ENCODE measurements at regions not wholly inside any gene's neighbourhood (a gene's known extent, or its start where the extent isn't known, plus 50 kb on each side); places are given as distances from the start of the nearest gene placed in this dataset.

DNA sequence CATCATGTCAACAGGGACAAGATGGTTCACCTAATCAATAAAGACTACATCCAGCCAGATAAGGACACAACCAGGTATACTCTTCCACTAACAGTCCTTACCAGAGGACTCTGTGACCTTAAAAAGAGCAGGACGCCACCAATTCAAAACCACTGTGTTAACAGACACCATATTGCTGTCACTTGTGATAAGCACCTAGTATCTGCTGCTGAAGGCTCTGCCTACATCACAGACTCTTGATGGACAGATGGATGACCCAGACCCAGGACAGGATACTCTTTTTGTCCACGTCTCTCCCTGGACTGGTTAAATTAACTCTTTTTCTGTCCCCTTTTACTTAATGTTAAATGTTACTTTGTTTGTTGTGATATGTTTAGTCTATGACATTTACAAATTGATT is 586.2 kb upstream of the AGA start:
- POLR2A ChIA-PET: no interaction called here

DNA sequence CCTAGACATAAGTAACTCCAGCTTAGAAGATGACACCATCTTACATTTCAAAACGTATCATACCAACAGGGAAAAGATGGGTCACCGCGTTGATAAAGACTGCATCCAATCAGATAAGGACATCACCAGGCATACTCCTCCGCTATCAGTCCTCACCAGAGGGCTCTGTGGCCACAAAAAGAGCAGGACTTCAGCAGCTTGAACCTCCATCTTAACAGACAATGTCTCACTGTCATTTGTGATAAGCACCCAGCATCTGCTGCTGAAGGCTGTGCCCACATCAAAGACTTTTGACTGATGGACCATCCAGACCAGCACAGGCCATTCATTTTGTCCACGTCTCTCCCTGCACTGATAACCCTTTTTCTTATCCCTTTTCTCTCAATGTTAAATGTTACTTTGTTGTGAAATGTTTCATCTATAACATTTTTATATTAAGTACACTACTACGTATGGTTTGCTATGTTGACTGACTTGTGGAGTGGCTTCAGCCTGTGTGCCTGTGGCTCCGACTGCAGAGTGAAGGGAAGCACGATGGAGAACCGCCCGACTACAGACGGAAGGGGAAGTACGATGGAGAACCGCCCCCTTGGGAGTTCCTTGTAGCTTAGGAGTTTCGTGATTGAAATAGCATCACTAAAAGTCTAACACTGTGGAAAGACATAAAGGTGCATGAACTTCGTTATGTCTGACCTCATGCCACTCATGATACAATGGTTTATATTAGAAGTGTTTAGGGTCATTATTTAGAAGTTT is 595.4 kb upstream of the AGA start:
- no peaks in the 10 kb centered on the region for H3K36me3 Mint-ChIP-seq (ENCODE audit: insufficient read depth, unreplicated experiment)
- H3K27ac Mint-ChIP-seq (ENCODE audit: low read depth, unreplicated experiment): no peak overlapping the region
- no peaks in the 10 kb centered on the region for H3K4me1 Mint-ChIP-seq (ENCODE audit: insufficient read depth, unreplicated experiment)
- no peaks in the 10 kb centered on the region for H3K27me3 Mint-ChIP-seq (ENCODE audit: insufficient read depth, unreplicated experiment)
- BruUV-seq (replicated peaks): no TSS peak
- ChIA-PET CTCF (no interaction called here), POLR2A (no interaction called here)
- intact Hi-C loops (cut with micrococcal nuclease): no loop called here
- TF ChIP-seq, protein P1, sequence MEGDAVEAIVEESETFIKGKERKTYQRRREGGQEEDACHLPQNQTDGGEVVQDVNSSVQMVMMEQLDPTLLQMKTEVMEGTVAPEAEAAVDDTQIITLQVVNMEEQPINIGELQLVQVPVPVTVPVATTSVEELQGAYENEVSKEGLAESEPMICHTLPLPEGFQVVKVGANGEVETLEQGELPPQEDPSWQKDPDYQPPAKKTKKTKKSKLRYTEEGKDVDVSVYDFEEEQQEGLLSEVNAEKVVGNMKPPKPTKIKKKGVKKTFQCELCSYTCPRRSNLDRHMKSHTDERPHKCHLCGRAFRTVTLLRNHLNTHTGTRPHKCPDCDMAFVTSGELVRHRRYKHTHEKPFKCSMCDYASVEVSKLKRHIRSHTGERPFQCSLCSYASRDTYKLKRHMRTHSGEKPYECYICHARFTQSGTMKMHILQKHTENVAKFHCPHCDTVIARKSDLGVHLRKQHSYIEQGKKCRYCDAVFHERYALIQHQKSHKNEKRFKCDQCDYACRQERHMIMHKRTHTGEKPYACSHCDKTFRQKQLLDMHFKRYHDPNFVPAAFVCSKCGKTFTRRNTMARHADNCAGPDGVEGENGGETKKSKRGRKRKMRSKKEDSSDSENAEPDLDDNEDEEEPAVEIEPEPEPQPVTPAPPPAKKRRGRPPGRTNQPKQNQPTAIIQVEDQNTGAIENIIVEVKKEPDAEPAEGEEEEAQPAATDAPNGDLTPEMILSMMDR (IDR thresholded peaks at IDR 0.05; ENCODE audit: unreplicated experiment): no peak
- DNase-seq (ENCODE audit: unreplicated experiment): no peak
- H3K4me3 Mint-ChIP-seq (ENCODE audit: unreplicated experiment): no peak overlapping the region
- H3K9me3 Mint-ChIP-seq (ENCODE audit: unreplicated experiment): no peaks in the 10 kb centered on the region

More for the DNA sequence above, 586.2 kb upstream of the AGA start:
- TF ChIP-seq, protein P1 (IDR thresholded peaks at IDR 0.05; ENCODE audit: unreplicated experiment): no peak
- Mint-ChIP-seq H3K4me1 (ENCODE audit: insufficient read depth, unreplicated experiment) (no peaks in the 10 kb centered on the region), H3K27me3 (ENCODE audit: insufficient read depth, unreplicated experiment) (no peaks in the 10 kb centered on the region), H3K36me3 (ENCODE audit: insufficient read depth, unreplicated experiment) (no peaks in the 10 kb centered on the region), H3K27ac (ENCODE audit: low read depth, unreplicated experiment) (no peak overlapping the region), H3K9me3 (ENCODE audit: unreplicated experiment) (no peaks in the 10 kb centered on the region), H3K4me3 (ENCODE audit: unreplicated experiment) (no peak overlapping the region)
- no TSS peak for BruUV-seq (replicated peaks)
- no peak for DNase-seq (ENCODE audit: unreplicated experiment)
- intact Hi-C loops (cut with micrococcal nuclease): no loop called here
- CTCF ChIA-PET: no interaction called here

DNA sequence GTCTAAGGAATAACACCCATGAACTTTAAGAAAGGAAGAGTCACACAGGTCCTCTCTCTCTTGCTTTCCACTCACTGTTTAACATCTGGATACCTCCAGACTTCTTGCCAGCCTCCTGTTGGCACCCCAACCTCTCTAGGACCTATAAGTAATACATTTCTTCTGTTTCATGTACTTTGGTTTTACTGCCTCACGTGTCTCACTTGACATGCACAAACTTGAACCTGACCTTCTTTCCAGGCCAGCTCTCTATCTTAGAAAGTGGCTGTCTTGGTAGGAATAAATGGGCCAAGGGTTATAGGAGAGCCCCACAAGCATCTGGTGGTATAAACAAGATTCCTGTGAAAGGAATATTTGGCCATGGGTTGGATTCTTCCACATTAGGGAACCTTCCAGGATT is 614.8 kb upstream of the AGA start:
- no TSS peak for BruUV-seq (replicated peaks)
- Mint-ChIP-seq H3K27me3 (ENCODE audit: insufficient read depth, unreplicated experiment) (no peaks in the 10 kb centered on the region), H3K36me3 (ENCODE audit: insufficient read depth, unreplicated experiment) (no peaks in the 10 kb centered on the region), H3K4me1 (ENCODE audit: insufficient read depth, unreplicated experiment) (no peaks in the 10 kb centered on the region), H3K4me3 (ENCODE audit: unreplicated experiment) (no peak overlapping the region), H3K27ac (ENCODE audit: low read depth, unreplicated experiment) (no peak overlapping the region), H3K9me3 (ENCODE audit: unreplicated experiment) (no peaks in the 10 kb centered on the region)
- no peak for DNase-seq (ENCODE audit: unreplicated experiment)
- intact Hi-C loops (cut with micrococcal nuclease): no loop called here
- TF ChIP-seq, protein P1 (IDR thresholded peaks at IDR 0.05; ENCODE audit: unreplicated experiment): no peak
- POLR2A ChIA-PET: no interaction called here
- CTCF ChIA-PET: interaction anchor here (0.6 kb wide), 1 partner anchor 139 kb away, joined by 3 read pairs; no protein-coding TSS in a partner anchor

DNA sequence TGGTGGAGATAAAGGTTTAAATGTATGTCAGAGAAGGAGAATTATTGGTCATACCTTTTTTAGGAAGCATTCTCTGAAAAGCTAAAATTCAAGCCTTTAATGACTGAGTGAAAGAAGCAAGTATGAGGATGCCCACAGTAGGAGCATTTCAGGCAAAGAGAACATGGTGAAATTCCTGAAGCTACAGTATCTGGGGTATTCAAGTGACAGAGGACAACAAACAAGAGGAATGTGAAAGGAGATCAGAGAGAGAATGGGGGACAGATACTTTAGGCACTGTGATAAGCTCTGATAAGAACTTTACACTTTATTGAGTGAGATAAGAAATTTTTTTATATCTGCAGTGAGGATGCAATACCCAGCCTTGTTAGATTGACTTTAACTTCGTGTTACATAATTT is 621.3 kb upstream of the AGA start:
- H3K4me3 Mint-ChIP-seq (ENCODE audit: unreplicated experiment): no peak overlapping the region
- intact Hi-C loops (cut with micrococcal nuclease): no loop called here
- H3K9me3 Mint-ChIP-seq (ENCODE audit: unreplicated experiment): no peaks in the 10 kb centered on the region
- H3K27ac Mint-ChIP-seq (ENCODE audit: low read depth, unreplicated experiment): no peak overlapping the region
- no TSS peak for BruUV-seq (replicated peaks)
- no peak for DNase-seq (ENCODE audit: unreplicated experiment)
- TF ChIP-seq, protein P1 (IDR thresholded peaks at IDR 0.05; ENCODE audit: unreplicated experiment): no peak
- no peaks in the 10 kb centered on the region for H3K4me1 Mint-ChIP-seq (ENCODE audit: insufficient read depth, unreplicated experiment)
- H3K27me3 Mint-ChIP-seq (ENCODE audit: insufficient read depth, unreplicated experiment): no peaks in the 10 kb centered on the region
- POLR2A ChIA-PET: no interaction called here
- CTCF ChIA-PET: interaction anchor here (0.8 kb wide), 1 partner anchor 79 kb away, joined by 3 read pairs; no protein-coding TSS in a partner anchor
- H3K36me3 Mint-ChIP-seq (ENCODE audit: insufficient read depth, unreplicated experiment): no peaks in the 10 kb centered on the region
